Renal cortex interstitium (tissue), 11 donors: ENCODE measurements at regions not wholly inside any gene's neighbourhood (a gene's known extent, or its start where the extent isn't known, plus 50 kb on each side); places are given as distances from the start of the nearest gene placed in this dataset.
A peak's percentile ranks its signal among the peaks of the same experiment; 100 is the strongest.

Source experiments
- DNase-seq, 11 donors: peaks; one replicate each; pipeline ENCODE4 v3.0.0-alpha.2; 2013; ENCODE audit warnings: low read depth in 9 of 11, low spot score in 4 of 11; ENCODE audit errors: extremely low read depth in 1 of 11

- no peak for DNase-seq
Observed at GRCh38 chr1:214808845-214809460, 206.0 kb downstream of the CENPF start.

DNA sequence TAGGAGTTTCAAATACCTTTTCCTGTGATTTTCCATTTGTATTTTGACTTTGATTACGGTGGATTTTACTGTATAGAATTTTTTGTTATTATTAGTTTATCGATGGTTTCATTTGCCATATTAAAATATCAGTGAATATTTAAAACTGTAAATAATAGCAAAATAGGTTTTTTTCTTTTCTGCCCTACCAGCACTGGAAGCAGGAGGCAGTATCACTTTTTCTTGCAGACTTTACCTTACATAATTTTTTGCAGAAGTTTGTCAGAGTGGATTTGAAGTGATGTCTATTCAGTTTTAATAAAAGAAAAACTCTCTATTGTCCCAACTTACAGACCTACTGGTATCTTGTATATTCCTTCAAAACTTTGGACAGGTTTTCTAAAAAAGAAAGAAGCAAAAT lies 213.6 kb downstream of the CENPF start:
- DNase-seq = no peak

DNA sequence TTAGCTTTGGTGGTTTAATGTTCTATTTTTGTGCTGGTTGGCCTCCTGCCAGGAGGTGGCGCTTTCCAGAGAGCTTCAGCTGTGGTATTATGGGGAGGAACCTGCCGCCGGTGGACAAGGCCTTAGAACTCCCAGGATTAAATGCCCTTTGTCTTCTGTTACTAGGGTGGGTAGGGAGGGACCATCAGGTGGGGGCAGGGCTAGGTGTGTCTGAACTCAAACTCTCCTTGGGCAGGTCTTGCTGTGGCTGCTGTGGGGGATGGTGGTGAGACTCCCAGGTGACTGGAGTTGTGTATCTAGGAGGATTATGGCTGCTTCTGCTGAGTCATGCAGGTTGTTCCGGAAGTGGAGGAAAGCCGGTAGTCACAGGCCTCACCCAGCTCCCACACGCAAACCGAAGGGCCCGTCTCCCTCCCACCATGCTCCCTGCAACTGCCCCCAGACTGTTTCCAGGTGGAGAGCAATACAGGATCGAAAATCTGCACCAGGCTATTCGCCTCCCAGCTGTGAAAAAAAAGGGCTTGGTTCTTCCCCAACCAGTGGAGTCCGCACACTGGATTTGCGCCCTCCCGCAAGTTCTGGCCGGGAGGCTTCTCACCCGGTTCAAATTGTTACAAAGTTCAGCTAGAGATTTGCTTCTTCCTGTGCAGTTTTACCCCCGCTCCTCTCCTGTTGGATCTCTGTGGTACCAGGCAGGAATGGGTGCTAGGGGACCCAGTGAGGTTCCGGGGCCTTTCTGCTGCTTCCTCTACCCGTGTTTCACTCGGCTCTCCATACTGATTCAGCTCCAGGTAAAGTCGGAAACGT lies 220.5 kb downstream of the CENPF start:
- no peak for DNase-seq

DNA sequence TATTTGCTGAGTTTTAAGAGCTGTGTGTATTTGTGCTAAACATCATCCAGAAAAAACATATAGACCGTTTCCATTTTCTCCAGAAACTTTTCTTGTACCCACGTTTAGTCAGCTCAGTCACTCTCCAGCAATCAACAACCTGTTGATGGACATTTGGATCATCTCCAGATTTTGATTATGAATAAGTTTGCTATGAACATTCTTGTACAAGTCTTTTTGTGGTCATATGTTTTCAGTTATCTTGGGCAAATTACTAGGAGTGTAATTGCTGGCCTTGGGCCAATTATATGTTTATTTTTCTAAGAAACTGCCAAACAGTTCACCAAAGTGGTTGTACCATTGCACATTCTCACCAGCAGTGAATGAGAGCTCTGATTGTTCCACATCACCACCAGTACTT lies 221.8 kb downstream of the CENPF start:
- DNase-seq = no peak

- no peak for DNase-seq
Observed at GRCh38 chr1:214826619-214827018, 223.6 kb downstream of the CENPF start.

DNA sequence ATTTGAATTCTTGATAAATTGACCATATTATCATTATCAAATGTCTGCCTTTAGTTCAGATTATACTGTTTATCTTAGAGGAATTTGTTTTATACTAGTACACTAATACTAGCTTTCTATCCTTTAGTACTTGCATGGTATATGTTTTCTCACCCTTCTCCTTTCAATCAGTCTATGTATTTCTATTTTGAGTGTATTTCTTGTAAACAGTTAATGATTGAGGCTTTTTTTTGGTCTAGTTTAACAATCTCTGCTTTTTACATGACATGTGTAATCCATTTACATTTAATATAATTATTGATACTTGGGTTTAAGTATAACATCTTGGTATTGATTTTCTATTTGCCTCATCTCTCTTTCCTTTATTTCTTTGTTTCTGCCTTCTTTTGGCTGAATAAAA lies 224.9 kb downstream of the CENPF start:
- no peak for DNase-seq

DNA sequence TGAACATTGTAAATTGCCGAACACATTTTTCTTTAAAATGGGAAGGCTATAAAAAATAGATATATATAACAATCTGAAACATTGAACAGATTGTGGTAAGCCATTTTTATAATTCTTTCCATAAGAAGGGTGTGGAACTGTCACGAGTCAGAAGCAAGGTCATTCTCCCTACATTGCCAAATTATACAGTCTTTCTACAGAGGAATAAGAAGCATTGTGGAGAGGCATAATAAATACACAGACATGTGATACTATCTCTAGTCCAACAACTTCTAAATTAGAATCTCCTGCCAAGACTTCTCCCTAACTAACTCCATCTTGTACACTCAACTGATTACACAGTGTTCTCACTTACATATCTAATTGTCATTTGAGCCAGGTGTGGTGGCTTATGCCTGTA lies 227.9 kb downstream of the CENPF start:
- DNase-seq = no peak

GRCh38 chr1:214831956-214832355 lies 229.0 kb downstream of the CENPF start:
- DNase-seq = no peak

- DNase-seq = no peak
Observed at GRCh38 chr1:214833178-214833756, 230.3 kb downstream of the CENPF start.

- no peak for DNase-seq
Observed at GRCh38 chr1:214837376-214837775, 234.4 kb downstream of the CENPF start.

DNA sequence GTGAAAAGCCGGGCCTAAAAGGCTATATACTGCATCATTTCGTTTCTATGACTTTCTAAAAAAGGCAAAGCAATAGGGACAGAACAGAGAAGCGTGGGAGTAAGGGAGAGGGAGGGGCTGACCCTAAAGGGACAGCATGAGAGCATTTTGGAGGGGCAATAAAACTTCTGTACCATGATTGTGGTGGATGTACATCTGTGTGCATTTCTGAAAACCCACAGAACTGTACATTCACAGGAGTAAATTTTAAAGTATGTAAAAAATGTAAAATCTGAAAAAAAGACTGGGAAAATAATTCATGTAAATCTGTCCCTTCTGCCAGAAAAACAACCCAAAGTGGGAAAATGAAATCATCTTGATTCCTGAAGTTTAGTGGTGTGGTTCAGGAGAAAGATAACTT lies 235.4 kb downstream of the CENPF start:
- DNase-seq = no peak

DNA sequence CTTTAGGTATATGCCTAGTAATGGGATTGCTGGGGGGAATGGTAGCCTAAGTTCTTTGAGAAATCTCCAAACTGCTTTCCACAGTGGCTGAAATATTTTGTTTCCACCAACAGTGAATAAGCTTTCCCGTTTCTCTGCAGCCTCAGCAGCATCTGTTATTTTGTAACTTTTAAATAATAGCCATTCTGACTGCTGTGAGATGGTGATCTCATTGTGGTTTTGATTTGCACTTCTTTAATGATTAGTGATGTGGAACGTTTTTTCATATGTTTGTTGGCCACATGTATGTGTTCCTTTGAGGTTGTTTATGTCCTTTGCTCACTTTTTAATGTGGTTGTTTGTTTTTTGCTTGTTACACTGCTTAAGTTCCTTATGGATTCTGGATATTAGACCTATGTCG lies 237.4 kb downstream of the CENPF start:
- DNase-seq = no peak

DNA sequence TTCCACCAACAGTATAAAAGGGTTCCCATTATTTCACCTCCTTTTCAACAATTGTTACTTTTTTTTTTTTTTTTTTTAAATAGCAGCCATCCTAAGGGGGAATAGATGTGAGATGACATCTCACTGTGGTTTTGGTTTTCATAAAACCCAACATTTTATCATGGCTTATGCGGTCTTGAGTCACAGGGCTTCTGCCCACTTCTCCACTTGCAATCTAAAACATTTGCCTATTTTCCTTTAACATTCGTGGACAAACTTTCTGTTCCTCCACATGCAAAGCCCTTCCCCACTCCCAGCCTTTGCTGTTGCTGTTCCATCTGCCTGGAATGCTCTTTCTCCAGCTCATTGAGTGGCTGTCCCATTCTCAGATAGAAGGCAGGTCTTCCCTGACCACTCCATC lies 239.7 kb upstream of the KCNK2 start:
- no peak for DNase-seq

DNA sequence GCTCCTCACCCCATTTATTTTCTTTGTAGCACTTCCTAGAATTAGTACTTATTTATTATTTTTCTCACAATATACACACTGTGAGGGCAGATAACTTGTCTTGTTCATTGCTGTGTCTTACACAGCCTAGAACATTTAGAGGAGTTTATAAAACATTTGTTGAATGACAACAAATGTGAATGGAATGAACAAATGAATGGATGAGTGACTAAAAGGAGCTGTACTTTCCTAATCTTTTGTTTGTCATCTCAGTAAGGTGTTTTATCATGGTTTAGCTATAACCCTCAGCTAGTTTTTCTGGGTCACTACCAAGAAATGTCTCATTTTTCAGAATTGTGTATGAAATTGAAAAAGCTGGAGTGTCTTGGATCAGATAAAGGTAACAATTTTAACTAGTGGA lies 239.3 kb upstream of the KCNK2 start:
- DNase-seq = no peak

GRCh38 chr1:214844319-214844718 lies 238.2 kb upstream of the KCNK2 start:
- no peak for DNase-seq

DNA sequence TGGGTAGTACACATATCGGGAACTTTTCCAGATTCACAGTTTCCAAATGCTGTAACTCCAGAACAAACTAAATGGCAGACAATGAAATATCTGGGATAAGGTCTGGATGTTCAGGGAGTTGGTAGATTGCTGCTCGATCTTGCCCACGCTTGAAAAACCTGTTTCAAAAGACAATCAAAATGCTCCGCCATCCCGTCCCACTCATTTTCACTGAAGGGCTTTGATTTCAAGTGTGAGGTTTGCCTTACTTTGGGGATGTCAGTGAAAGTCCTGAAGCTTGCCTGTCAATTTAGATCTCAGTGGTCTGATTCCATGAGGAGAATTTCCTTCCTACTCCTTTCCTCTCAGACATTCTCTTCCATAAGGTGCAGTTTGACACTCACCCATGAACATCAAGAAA lies 236.3 kb upstream of the KCNK2 start:
- DNase-seq = no peak

GRCh38 chr1:214847071-214847810 lies 235.3 kb upstream of the KCNK2 start:
- peak in 5 of 11 donors; percentile 9 to 39 (median 13) for DNase-seq

GRCh38 chr1:214848101-214848500 lies 234.4 kb upstream of the KCNK2 start:
- DNase-seq = no peak

- no peak for DNase-seq
Observed at GRCh38 chr1:214850432-214851050, 232.0 kb upstream of the KCNK2 start.

GRCh38 chr1:214853340-214853739 lies 229.2 kb upstream of the KCNK2 start:
- DNase-seq = no peak
